ENCODE measurements at regions not wholly inside any gene's neighbourhood (a gene's known extent, or its start where the extent isn't known, plus 50 kb on each side); places are given as distances from the start of the nearest gene placed in this dataset.

DNA sequence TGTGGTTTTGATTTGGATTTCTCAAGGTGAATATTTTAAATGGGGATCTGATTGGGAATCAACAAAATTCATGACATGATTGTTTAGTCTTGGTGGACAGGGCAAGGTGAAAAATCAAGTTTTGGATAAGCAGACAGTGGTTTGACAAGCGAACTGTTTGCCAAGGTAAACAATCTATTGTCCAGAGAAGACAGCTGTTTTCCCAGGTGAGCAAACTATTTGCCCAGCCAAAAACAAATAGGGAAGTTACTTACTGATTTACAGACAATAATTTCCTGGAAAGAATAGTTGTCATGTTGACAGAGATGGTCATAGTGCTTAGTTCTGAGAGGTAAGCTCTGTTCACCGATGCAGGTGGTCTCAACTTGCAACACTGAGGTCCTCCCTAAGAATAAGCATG is 94.0 kb upstream of the STEAP1B start:
- H3K27me3 ChIP-seq (ENCODE audit: control insufficient read depth, insufficient read depth, low read length): no peaks in the 10 kb centered on the region
- no peaks in the 10 kb centered on the region for H4K20me1 ChIP-seq (ENCODE audit: control insufficient read depth, extremely low read depth, insufficient read depth, low read length)
- no peak for TF ChIP-seq EZH2 (IDR thresholded peaks at IDR 0.05; ENCODE audit: low read length, missing control alignments)
- TF ChIP-seq, protein P1, sequence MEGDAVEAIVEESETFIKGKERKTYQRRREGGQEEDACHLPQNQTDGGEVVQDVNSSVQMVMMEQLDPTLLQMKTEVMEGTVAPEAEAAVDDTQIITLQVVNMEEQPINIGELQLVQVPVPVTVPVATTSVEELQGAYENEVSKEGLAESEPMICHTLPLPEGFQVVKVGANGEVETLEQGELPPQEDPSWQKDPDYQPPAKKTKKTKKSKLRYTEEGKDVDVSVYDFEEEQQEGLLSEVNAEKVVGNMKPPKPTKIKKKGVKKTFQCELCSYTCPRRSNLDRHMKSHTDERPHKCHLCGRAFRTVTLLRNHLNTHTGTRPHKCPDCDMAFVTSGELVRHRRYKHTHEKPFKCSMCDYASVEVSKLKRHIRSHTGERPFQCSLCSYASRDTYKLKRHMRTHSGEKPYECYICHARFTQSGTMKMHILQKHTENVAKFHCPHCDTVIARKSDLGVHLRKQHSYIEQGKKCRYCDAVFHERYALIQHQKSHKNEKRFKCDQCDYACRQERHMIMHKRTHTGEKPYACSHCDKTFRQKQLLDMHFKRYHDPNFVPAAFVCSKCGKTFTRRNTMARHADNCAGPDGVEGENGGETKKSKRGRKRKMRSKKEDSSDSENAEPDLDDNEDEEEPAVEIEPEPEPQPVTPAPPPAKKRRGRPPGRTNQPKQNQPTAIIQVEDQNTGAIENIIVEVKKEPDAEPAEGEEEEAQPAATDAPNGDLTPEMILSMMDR (conservative IDR thresholded peaks at IDR 0.05 in 1 of 2, IDR thresholded peaks at IDR 0.05 in 1 of 2; ENCODE audit: low read depth in 1 of 2, low read length in 2 of 2): no peak

DNA sequence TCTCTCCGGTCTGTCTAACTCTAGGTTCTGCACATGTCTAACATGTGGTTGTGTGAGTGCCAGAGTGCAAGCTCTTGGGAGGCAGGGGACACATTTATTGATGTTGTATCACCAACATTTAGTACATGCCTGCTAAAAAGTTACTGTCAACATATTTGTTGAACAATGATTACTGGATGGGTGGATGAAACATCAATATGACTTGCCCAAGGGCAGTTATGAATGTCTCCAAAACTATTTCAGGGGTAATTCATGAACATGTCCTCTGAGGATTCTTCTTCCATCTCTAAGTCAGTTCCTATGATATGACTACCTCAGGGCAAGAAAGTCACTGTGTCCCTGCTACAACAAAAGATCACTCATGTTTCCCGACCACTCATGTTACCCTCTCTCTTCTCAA is 91.3 kb upstream of the STEAP1B start:
- Histone ChIP-seq H3K79me2 (ENCODE audit: control insufficient read depth, insufficient read depth, low read length) (no peaks in the 10 kb centered on the region), H4K20me1 (ENCODE audit: control insufficient read depth, extremely low read depth, insufficient read depth, low read length) (no peaks in the 10 kb centered on the region), H3K4me1 (ENCODE audit: control insufficient read depth, extremely low read depth, insufficient read depth, low read length) (peaks cover 12% of the 10 kb centered on the region), H3K4me2 (ENCODE audit: extremely low read depth, insufficient read depth, low read length) (no peak overlapping the region), H3K27ac (ENCODE audit: insufficient read depth, low read length) (no peak overlapping the region), H3K4me3 (replicated peaks in 1 of 4; ENCODE audit: control extremely low read depth in 1 of 4, insufficient read depth in 1 of 4, low read depth in 3 of 4, low read length in 4 of 4) (no peak overlapping the region), H3K9ac (ENCODE audit: insufficient read depth, low read length) (no peak overlapping the region), H3K36me3 (ENCODE audit: control insufficient read depth, insufficient read depth, low read length) (no peaks in the 10 kb centered on the region), H3K27me3 (ENCODE audit: control insufficient read depth, insufficient read depth, low read length) (no peaks in the 10 kb centered on the region), H2AFZ (ENCODE audit: low read length) (no peak overlapping the region), H3K9me3 (ENCODE audit: control insufficient read depth, insufficient read depth, low read depth, low read length) (no peaks in the 10 kb centered on the region)
- no peak for TF ChIP-seq EZH2 (IDR thresholded peaks at IDR 0.05; ENCODE audit: low read length, missing control alignments)
- TF ChIP-seq, protein P1 (conservative IDR thresholded peaks at IDR 0.05 in 1 of 2, IDR thresholded peaks at IDR 0.05 in 1 of 2; ENCODE audit: low read depth in 1 of 2, low read length in 2 of 2): no peak
- DNase-seq (ENCODE audit: low read depth in 2 of 2): no peak

More for the DNA sequence above, 94.0 kb upstream of the STEAP1B start:
- Histone ChIP-seq H3K27ac (ENCODE audit: insufficient read depth, low read length) (no peak overlapping the region), H3K9me3 (ENCODE audit: control insufficient read depth, insufficient read depth, low read depth, low read length) (no peaks in the 10 kb centered on the region), H3K9ac (ENCODE audit: insufficient read depth, low read length) (no peak overlapping the region), H3K79me2 (ENCODE audit: control insufficient read depth, insufficient read depth, low read length) (no peaks in the 10 kb centered on the region), H2AFZ (ENCODE audit: low read length) (no peak overlapping the region), H3K4me3 (replicated peaks in 1 of 4; ENCODE audit: control extremely low read depth in 1 of 4, insufficient read depth in 1 of 4, low read depth in 3 of 4, low read length in 4 of 4) (no peak overlapping the region), H3K36me3 (ENCODE audit: control insufficient read depth, insufficient read depth, low read length) (no peaks in the 10 kb centered on the region), H3K4me2 (ENCODE audit: extremely low read depth, insufficient read depth, low read length) (no peak overlapping the region), H3K4me1 (ENCODE audit: control insufficient read depth, extremely low read depth, insufficient read depth, low read length) (peaks cover 5% of the 10 kb centered on the region)
- DNase-seq (ENCODE audit: low read depth in 2 of 2): no peak

DNA sequence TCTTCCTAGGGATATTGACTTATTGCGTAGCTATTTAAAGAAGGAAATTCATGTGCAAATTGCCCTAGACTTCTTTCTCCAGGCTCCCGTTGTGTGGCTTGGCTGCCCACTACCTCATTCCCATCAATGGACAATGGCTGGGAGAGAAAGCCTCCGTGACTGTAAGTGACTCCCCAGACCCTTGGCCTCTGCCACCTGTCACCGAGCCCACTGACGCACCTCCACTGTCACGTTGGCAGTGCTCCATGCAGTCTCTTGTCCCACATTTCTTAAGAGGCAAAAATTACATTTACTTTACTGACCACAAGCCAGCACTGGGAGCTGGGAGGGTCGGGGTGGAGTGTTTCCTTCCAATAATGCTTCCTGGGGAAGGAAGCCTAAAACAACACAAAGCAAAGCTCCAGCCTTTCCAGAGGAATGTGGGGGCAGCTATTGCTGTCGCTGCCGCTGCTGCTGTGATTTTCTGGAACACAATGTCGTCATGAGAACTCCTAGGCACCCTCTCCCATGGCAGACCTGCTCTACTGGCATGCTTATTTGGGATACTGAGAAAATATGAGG is 89.7 kb upstream of the STEAP1B start:
- Histone ChIP-seq H3K9me3 (ENCODE audit: control insufficient read depth, insufficient read depth, low read depth, low read length) (no peaks in the 10 kb centered on the region), H3K4me1 (ENCODE audit: control insufficient read depth, extremely low read depth, insufficient read depth, low read length) (peaks cover 12% of the 10 kb centered on the region), H3K36me3 (ENCODE audit: control insufficient read depth, insufficient read depth, low read length) (no peaks in the 10 kb centered on the region), H4K20me1 (ENCODE audit: control insufficient read depth, extremely low read depth, insufficient read depth, low read length) (no peaks in the 10 kb centered on the region), H3K9ac (ENCODE audit: insufficient read depth, low read length) (no peak overlapping the region), H3K79me2 (ENCODE audit: control insufficient read depth, insufficient read depth, low read length) (no peaks in the 10 kb centered on the region), H3K4me2 (ENCODE audit: extremely low read depth, insufficient read depth, low read length) (peak overlapping the region; percentile 46), H3K4me3 (replicated peaks in 1 of 4; ENCODE audit: control extremely low read depth in 1 of 4, insufficient read depth in 1 of 4, low read depth in 3 of 4, low read length in 4 of 4) (no peak overlapping the region), H3K27ac (ENCODE audit: insufficient read depth, low read length) (no peak overlapping the region), H2AFZ (ENCODE audit: low read length) (no peak overlapping the region), H3K27me3 (ENCODE audit: control insufficient read depth, insufficient read depth, low read length) (no peaks in the 10 kb centered on the region)
- no peak for TF ChIP-seq EZH2 (IDR thresholded peaks at IDR 0.05; ENCODE audit: low read length, missing control alignments)
- TF ChIP-seq, protein P1 (conservative IDR thresholded peaks at IDR 0.05 in 1 of 2, IDR thresholded peaks at IDR 0.05 in 1 of 2; ENCODE audit: low read depth in 1 of 2, low read length in 2 of 2): no peak
- DNase-seq (ENCODE audit: low read depth in 2 of 2): peak; percentile 88 to 94
